ENCODE measurements at regions not wholly inside any gene's neighbourhood (a gene's known extent, or its start where the extent isn't known, plus 50 kb on each side); places are given as distances from the start of the nearest gene placed in this dataset.

DNA sequence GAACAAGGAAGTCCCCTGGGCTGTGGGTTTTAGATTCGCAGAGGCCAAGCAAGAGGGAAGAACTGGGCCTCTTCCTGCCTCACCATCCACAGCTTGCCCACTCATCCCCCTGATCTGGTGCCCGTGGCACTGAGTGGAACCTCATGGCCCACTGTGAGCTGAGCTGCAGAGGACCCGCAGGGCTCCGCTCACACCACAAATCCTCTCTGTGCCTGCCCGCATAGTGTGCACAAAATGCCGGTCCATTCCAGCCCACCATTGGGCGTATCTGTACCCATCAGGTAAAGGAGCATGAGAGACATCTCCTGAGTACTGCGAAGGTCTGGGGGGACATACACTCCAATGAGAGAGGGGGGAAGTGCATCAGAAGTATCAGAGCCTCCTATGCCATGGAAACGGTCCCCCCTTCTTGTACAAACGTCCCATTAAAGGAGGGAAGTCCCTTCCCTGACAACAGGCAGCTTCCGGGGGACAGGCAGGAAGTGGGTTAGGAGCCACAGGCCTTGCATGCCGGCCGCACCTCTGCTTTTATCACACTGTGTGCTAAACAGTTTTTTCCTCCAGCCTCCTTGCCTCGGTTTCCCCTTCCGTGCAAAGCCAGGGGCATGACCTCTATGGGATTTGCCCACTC, 309.4 kb upstream of the DIO3 start (continued):
- TF ChIP-seq, protein P1, sequence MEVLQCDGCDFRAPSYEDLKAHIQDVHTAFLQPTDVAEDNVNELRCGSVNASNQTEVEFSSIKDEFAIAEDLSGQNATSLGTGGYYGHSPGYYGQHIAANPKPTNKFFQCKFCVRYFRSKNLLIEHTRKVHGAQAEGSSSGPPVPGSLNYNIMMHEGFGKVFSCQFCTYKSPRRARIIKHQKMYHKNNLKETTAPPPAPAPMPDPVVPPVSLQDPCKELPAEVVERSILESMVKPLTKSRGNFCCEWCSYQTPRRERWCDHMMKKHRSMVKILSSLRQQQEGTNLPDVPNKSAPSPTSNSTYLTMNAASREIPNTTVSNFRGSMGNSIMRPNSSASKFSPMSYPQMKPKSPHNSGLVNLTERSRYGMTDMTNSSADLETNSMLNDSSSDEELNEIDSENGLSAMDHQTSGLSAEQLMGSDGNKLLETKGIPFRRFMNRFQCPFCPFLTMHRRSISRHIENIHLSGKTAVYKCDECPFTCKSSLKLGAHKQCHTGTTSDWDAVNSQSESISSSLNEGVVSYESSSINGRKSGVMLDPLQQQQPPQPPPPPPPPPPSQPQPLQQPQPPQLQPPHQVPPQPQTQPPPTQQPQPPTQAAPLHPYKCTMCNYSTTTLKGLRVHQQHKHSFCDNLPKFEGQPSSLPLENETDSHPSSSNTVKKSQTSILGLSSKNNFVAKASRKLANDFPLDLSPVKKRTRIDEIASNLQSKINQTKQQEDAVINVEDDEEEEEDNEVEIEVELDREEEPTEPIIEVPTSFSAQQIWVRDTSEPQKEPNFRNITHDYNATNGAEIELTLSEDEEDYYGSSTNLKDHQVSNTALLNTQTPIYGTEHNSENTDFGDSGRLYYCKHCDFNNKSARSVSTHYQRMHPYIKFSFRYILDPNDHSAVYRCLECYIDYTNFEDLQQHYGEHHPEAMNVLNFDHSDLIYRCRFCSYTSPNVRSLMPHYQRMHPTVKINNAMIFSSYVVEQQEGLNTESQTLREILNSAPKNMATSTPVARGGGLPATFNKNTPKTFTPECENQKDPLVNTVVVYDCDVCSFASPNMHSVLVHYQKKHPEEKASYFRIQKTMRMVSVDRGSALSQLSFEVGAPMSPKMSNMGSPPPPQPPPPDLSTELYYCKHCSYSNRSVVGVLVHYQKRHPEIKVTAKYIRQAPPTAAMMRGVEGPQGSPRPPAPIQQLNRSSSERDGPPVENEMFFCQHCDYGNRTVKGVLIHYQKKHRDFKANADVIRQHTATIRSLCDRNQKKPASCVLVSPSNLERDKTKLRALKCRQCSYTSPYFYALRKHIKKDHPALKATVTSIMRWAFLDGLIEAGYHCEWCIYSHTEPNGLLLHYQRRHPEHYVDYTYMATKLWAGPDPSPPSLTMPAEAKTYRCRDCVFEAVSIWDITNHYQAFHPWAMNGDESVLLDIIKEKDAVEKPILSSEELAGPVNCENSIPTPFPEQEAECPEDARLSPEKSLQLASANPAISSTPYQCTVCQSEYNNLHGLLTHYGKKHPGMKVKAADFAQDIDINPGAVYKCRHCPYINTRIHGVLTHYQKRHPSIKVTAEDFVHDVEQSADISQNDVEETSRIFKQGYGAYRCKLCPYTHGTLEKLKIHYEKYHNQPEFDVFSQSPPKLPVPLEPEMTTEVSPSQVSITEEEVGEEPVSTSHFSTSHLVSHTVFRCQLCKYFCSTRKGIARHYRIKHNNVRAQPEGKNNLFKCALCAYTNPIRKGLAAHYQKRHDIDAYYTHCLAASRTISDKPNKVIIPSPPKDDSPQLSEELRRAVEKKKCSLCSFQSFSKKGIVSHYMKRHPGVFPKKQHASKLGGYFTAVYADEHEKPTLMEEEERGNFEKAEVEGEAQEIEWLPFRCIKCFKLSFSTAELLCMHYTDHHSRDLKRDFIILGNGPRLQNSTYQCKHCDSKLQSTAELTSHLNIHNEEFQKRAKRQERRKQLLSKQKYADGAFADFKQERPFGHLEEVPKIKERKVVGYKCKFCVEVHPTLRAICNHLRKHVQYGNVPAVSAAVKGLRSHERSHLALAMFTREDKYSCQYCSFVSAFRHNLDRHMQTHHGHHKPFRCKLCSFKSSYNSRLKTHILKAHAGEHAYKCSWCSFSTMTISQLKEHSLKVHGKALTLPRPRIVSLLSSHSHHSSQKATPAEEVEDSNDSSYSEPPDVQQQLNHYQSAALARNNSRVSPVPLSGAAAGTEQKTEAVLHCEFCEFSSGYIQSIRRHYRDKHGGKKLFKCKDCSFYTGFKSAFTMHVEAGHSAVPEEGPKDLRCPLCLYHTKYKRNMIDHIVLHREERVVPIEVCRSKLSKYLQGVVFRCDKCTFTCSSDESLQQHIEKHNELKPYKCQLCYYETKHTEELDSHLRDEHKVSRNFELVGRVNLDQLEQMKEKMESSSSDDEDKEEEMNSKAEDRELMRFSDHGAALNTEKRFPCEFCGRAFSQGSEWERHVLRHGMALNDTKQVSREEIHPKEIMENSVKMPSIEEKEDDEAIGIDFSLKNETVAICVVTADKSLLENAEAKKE (CRISPR knock-in tag; IDR thresholded peaks at IDR 0.05): no peak
- no peak for TF ChIP-seq JUNB (IDR thresholded peaks at IDR 0.05; ENCODE audit: unreplicated experiment)
- TF ChIP-seq, protein P2, sequence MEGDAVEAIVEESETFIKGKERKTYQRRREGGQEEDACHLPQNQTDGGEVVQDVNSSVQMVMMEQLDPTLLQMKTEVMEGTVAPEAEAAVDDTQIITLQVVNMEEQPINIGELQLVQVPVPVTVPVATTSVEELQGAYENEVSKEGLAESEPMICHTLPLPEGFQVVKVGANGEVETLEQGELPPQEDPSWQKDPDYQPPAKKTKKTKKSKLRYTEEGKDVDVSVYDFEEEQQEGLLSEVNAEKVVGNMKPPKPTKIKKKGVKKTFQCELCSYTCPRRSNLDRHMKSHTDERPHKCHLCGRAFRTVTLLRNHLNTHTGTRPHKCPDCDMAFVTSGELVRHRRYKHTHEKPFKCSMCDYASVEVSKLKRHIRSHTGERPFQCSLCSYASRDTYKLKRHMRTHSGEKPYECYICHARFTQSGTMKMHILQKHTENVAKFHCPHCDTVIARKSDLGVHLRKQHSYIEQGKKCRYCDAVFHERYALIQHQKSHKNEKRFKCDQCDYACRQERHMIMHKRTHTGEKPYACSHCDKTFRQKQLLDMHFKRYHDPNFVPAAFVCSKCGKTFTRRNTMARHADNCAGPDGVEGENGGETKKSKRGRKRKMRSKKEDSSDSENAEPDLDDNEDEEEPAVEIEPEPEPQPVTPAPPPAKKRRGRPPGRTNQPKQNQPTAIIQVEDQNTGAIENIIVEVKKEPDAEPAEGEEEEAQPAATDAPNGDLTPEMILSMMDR (conservative IDR thresholded peaks at IDR 0.05; ENCODE audit: low read depth in 2 of 2): no peak
- TF ChIP-seq EZH2 (IDR thresholded peaks at IDR 0.05; ENCODE audit: low read depth, unreplicated experiment): no peak
- TF ChIP-seq, protein P3, sequence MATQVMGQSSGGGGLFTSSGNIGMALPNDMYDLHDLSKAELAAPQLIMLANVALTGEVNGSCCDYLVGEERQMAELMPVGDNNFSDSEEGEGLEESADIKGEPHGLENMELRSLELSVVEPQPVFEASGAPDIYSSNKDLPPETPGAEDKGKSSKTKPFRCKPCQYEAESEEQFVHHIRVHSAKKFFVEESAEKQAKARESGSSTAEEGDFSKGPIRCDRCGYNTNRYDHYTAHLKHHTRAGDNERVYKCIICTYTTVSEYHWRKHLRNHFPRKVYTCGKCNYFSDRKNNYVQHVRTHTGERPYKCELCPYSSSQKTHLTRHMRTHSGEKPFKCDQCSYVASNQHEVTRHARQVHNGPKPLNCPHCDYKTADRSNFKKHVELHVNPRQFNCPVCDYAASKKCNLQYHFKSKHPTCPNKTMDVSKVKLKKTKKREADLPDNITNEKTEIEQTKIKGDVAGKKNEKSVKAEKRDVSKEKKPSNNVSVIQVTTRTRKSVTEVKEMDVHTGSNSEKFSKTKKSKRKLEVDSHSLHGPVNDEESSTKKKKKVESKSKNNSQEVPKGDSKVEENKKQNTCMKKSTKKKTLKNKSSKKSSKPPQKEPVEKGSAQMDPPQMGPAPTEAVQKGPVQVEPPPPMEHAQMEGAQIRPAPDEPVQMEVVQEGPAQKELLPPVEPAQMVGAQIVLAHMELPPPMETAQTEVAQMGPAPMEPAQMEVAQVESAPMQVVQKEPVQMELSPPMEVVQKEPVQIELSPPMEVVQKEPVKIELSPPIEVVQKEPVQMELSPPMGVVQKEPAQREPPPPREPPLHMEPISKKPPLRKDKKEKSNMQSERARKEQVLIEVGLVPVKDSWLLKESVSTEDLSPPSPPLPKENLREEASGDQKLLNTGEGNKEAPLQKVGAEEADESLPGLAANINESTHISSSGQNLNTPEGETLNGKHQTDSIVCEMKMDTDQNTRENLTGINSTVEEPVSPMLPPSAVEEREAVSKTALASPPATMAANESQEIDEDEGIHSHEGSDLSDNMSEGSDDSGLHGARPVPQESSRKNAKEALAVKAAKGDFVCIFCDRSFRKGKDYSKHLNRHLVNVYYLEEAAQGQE (IDR thresholded peaks at IDR 0.05; ENCODE audit: unreplicated experiment): no peak
